ENCODE measurements at regions not wholly inside any gene's neighbourhood (a gene's known extent, or its start where the extent isn't known, plus 50 kb on each side); places are given as distances from the start of the nearest gene placed in this dataset.

DNA sequence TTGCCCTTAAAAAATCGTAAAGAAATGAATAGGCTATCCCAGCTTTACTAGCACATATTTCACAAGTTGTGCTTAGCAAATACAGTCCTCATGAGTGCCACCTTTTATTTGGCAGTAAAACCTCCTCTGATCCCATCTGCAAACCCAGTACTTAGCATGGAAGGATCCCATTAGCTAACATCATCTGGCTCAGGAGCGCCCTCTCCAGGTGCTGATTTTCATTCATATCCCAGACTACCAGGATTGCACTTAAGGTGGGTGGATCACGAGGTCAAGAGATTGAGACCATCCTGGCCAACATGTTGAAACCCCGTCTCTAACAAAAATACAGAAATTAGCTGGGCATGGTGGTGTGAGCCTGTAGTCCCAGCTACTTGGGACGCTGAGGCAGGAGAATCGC is 76.1 kb upstream of the PAX6 start:
- Histone ChIP-seq H3K27me3 (replicated peaks; ENCODE audit: control insufficient read depth, insufficient read depth, low read length) (peaks cover 24% of the 10 kb centered on the region), H3K4me1 (ENCODE audit: control insufficient read depth, insufficient read depth, low read length) (no peaks in the 10 kb centered on the region), H3K9ac (ENCODE audit: low read length) (no peak overlapping the region), H3K4me3 (ENCODE audit: low read length) (no peak overlapping the region), H3K36me3 (ENCODE audit: control insufficient read depth, insufficient read depth, low read length, severe bottlenecking) (no peaks in the 10 kb centered on the region), H3K9me3 (ENCODE audit: control insufficient read depth, low read length) (peaks cover 3% of the 10 kb centered on the region)
- no peak for DNase-seq (ENCODE audit: low read depth)

DNA sequence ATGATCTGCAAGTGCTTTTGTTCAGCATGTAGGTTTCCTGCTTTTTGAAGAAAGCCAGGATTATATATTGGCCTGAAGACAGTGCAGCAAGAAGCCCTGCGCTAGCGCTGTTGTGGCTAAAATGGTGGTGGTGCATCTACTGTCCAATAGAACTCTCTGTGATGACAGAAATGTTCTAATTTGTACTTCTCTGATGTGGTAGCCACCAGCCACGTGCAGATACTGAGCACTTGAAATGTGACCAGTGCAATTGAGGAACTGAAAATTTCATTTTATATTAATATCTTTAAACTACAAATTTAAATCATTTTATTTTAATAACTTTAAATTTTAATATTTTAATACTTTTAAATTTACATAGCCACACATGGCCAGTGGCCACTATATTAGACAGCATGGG is 73.0 kb upstream of the PAX6 start:
- no peak overlapping the region for H3K4me3 ChIP-seq (ENCODE audit: low read length)
- H3K4me1 ChIP-seq (ENCODE audit: control insufficient read depth, insufficient read depth, low read length) = no peaks in the 10 kb centered on the region
- no peaks in the 10 kb centered on the region for H3K9me3 ChIP-seq (ENCODE audit: control insufficient read depth, low read length)
- H3K27me3 ChIP-seq (replicated peaks; ENCODE audit: control insufficient read depth, insufficient read depth, low read length) = peaks cover 30% of the 10 kb centered on the region
- no peak for DNase-seq (ENCODE audit: low read depth)
- no peaks in the 10 kb centered on the region for H3K36me3 ChIP-seq (ENCODE audit: control insufficient read depth, insufficient read depth, low read length, severe bottlenecking)
- H3K9ac ChIP-seq (ENCODE audit: low read length) = no peak overlapping the region

DNA sequence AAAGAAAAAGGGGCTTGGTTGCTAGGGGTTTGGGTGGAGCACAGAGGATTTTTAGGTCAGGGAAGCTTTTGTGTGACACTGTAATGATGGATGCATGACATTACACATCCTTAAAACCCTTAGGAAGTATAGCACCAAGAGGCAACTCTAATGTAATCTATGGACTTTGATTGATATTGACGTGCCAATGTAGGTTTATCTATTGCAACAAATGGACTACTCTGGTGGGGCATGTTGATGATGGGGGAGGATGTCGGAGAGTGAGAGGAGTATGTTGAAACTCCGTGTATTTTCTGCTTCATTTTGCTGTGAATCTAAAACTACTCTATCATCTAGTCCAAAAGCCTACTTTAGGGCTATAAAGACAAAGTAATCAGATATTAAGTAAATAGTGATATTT is 72.3 kb upstream of the PAX6 start:
- H3K4me3 ChIP-seq (ENCODE audit: low read length) = no peak overlapping the region
- no peak overlapping the region for H3K9ac ChIP-seq (ENCODE audit: low read length)
- H3K9me3 ChIP-seq (ENCODE audit: control insufficient read depth, low read length) = no peaks in the 10 kb centered on the region
- H3K27me3 ChIP-seq (replicated peaks; ENCODE audit: control insufficient read depth, insufficient read depth, low read length) = peaks cover 30% of the 10 kb centered on the region
- H3K36me3 ChIP-seq (ENCODE audit: control insufficient read depth, insufficient read depth, low read length, severe bottlenecking) = no peaks in the 10 kb centered on the region
- no peaks in the 10 kb centered on the region for H3K4me1 ChIP-seq (ENCODE audit: control insufficient read depth, insufficient read depth, low read length)
- no peak for DNase-seq (ENCODE audit: low read depth)

DNA sequence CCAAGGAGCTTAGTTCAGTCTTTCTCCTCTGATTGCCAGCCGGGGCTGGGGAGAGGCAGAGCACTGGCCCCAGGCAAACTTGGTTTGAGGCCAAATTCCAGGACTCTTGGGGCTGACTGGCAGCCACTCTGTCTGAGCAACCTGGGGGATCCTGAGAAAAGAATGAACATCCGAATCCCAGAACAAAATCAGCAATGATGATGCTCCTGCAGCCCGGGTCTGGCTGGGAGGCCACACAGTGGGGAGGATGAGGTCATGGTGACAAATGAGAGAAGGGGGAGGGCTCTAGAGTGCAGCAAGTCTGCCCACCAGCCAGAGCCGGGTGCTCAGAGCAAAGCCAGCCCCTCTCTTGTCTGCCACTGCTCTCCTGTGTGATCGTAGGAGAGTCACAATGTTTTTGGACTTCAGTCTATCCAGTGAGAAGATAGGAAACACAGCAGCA is 71.8 kb upstream of the PAX6 start:
- H3K4me1 ChIP-seq (ENCODE audit: control insufficient read depth, insufficient read depth, low read length) = no peaks in the 10 kb centered on the region
- peaks cover 33% of the 10 kb centered on the region for H3K27me3 ChIP-seq (replicated peaks; ENCODE audit: control insufficient read depth, insufficient read depth, low read length)
- no peaks in the 10 kb centered on the region for H3K9me3 ChIP-seq (ENCODE audit: control insufficient read depth, low read length)
- no peak overlapping the region for H3K9ac ChIP-seq (ENCODE audit: low read length)
- no peak overlapping the region for H3K4me3 ChIP-seq (ENCODE audit: low read length)
- DNase-seq (ENCODE audit: low read depth) = no peak
- H3K36me3 ChIP-seq (ENCODE audit: control insufficient read depth, insufficient read depth, low read length, severe bottlenecking) = no peaks in the 10 kb centered on the region

DNA sequence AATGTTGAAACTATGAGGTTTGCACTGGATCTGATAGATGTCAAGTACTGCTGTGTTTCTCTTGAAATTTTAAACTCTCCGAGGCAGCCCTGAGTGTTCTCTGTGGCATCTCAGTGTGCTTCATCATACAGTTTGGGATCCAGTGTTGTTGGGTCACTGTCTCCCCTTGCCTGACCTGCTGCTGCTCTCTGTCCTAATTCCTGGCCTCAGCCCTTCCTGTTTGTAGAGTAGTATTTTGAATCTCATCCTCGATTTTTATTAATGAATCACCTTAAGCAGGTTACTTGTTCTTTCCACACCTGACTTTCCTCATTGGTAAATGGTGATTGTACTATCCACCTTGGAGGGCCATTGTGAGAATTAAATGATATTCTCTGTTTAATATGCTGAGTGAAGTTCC is 70.7 kb upstream of the PAX6 start:
- H3K36me3 ChIP-seq (ENCODE audit: control insufficient read depth, insufficient read depth, low read length, severe bottlenecking) = no peaks in the 10 kb centered on the region
- H3K4me3 ChIP-seq (ENCODE audit: low read length) = no peak overlapping the region
- no peak overlapping the region for H3K9ac ChIP-seq (ENCODE audit: low read length)
- no peaks in the 10 kb centered on the region for H3K4me1 ChIP-seq (ENCODE audit: control insufficient read depth, insufficient read depth, low read length)
- no peak for DNase-seq (ENCODE audit: low read depth)
- no peaks in the 10 kb centered on the region for H3K9me3 ChIP-seq (ENCODE audit: control insufficient read depth, low read length)
- peaks cover 33% of the 10 kb centered on the region for H3K27me3 ChIP-seq (replicated peaks; ENCODE audit: control insufficient read depth, insufficient read depth, low read length)

DNA sequence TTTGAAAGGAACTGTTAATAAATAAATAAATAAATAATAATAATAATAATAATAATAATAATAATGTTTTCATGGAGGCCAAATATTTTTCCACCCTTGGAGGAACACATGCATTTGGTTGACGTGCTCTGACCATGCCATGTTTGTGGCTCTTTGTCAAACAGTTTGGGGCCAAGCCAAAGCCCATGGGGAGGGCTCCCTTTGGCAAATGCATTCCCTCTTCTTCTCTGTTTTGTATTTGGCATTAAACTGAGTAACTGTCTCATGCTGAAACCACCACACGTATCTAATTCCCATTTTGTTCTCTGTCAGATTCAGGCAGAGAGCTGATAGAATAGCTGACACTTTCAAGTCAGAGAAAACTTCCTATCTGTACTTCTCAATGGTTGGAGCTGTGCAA is 68.6 kb upstream of the PAX6 start:
- Histone ChIP-seq H3K9me3 (ENCODE audit: control insufficient read depth, low read length) (no peaks in the 10 kb centered on the region), H3K9ac (ENCODE audit: low read length) (no peak overlapping the region), H3K4me3 (ENCODE audit: low read length) (no peak overlapping the region), H3K4me1 (ENCODE audit: control insufficient read depth, insufficient read depth, low read length) (no peaks in the 10 kb centered on the region), H3K36me3 (ENCODE audit: control insufficient read depth, insufficient read depth, low read length, severe bottlenecking) (no peaks in the 10 kb centered on the region), H3K27me3 (replicated peaks; ENCODE audit: control insufficient read depth, insufficient read depth, low read length) (peaks cover 41% of the 10 kb centered on the region)
- no peak for DNase-seq (ENCODE audit: low read depth)

DNA sequence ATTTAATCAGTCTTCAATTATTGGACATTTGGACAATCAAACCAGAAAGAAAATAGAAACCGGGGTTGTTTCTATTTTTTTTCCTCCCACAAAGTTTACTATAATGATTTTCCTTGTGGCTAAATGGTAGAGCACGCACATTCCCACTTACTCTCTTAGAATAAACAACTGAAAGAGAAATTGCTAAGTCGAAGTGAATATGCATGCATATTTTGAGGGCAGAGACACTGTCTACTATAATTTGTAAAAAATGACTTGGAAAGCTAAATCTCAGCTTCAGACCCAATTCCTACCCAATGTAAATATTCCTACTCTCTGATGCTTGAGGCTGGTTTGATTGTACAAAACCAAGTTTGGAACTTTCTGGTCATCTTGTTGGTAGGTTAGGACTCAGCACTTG is 66.7 kb upstream of the PAX6 start:
- Histone ChIP-seq H3K36me3 (ENCODE audit: control insufficient read depth, insufficient read depth, low read length, severe bottlenecking) (no peaks in the 10 kb centered on the region), H3K9me3 (ENCODE audit: control insufficient read depth, low read length) (no peaks in the 10 kb centered on the region), H3K27me3 (replicated peaks; ENCODE audit: control insufficient read depth, insufficient read depth, low read length) (peaks cover 48% of the 10 kb centered on the region), H3K4me3 (ENCODE audit: low read length) (no peak overlapping the region), H3K9ac (ENCODE audit: low read length) (no peak overlapping the region), H3K4me1 (ENCODE audit: control insufficient read depth, insufficient read depth, low read length) (no peaks in the 10 kb centered on the region)
- no peak for DNase-seq (ENCODE audit: low read depth)

DNA sequence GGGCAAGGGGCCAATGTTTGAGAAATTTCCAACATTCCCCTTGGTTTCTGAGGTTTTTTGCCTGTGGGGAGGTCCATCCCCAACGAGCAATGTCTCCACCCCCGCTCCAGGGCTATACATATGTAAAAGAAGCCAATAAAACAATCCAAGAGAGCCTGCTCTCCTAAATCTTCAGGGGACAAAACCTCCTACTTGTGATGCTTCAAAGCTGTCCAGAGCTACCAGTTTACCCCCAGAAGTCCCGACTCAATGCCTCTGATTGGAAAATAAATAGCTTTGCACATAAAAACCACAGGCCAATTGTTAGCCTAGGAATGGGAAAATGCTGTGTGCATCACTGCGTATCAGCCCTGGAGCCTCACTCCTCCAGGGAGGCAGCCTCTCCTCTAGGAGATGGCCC is 66.0 kb upstream of the PAX6 start:
- Histone ChIP-seq H3K4me1 (ENCODE audit: control insufficient read depth, insufficient read depth, low read length) (no peaks in the 10 kb centered on the region), H3K4me3 (ENCODE audit: low read length) (no peak overlapping the region), H3K27me3 (replicated peaks; ENCODE audit: control insufficient read depth, insufficient read depth, low read length) (peaks cover 40% of the 10 kb centered on the region), H3K9me3 (ENCODE audit: control insufficient read depth, low read length) (no peaks in the 10 kb centered on the region), H3K9ac (ENCODE audit: low read length) (no peak overlapping the region), H3K36me3 (ENCODE audit: control insufficient read depth, insufficient read depth, low read length, severe bottlenecking) (no peaks in the 10 kb centered on the region)
- DNase-seq (ENCODE audit: low read depth) = no peak

DNA sequence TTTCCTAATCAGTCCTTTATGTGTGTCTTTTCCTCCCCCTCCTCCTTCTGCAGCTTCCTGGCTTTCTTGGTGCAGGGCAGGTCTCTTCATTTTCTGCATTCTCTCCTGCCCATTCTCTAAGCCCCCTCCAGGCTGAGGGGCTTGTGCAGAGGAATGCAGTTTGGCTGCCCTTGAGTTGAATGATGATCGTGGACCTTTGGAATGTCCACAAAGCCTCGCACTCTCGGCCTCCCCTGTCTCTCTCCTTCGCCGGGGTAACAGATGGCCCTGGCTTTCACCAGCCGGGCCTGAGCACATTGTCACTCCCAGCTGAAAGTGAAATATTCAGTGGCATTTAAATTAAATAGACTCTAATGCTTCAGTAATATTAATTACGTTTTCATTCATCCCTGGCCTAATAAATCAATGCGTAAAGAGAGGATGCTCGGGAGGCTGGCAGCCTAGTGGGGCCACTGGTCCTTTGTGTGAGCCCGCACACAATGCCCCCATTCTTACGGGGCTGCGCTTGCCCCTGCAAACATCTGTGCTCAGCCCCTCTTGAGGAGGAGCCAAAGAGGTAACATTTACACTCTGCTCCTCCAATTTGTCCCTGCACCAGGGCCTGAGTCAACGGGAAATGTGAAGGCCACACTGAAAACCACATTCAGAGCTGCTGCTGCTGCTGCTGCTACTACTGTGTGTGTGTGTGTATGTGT is 64.9 kb upstream of the PAX6 start:
- DNase-seq (ENCODE audit: low read depth) = no peak
- peaks cover 46% of the 10 kb centered on the region for H3K27me3 ChIP-seq (replicated peaks; ENCODE audit: control insufficient read depth, insufficient read depth, low read length)
- no peaks in the 10 kb centered on the region for H3K36me3 ChIP-seq (ENCODE audit: control insufficient read depth, insufficient read depth, low read length, severe bottlenecking)
- H3K9ac ChIP-seq (ENCODE audit: low read length) = no peak overlapping the region
- no peaks in the 10 kb centered on the region for H3K9me3 ChIP-seq (ENCODE audit: control insufficient read depth, low read length)
- no peaks in the 10 kb centered on the region for H3K4me1 ChIP-seq (ENCODE audit: control insufficient read depth, insufficient read depth, low read length)
- no peak overlapping the region for H3K4me3 ChIP-seq (ENCODE audit: low read length)

DNA sequence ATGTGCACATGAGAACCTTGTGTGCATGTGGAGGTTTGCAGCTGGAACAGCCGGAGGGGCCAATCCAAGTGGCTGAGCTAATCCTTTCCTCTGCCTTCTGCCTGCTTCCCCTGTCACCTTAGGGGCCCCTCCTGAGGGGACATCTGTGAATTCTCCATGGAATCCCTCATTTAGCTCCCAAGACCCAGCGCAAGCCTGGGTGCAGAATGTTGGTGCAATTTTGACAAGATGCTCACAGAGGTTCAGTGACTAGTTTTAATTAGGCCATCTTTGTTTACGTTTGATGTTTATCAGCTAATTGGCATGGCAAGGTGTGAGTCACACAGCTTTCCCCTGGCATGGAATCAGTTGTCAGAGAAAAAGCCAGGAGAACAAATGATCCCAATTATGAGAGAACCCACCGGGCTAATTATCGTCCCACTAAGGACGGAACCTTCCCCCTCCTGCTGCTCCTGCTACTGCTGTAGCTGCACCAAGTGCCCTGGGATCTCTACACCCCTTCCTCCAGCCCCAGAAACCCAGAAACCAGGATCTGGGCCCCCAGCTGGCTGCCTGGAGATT is 63.6 kb upstream of the PAX6 start:
- H3K9ac ChIP-seq (ENCODE audit: low read length) = no peak overlapping the region
- H3K4me1 ChIP-seq (ENCODE audit: control insufficient read depth, insufficient read depth, low read length) = no peaks in the 10 kb centered on the region
- H3K27me3 ChIP-seq (replicated peaks; ENCODE audit: control insufficient read depth, insufficient read depth, low read length) = peaks cover 56% of the 10 kb centered on the region
- H3K4me3 ChIP-seq (ENCODE audit: low read length) = no peak overlapping the region
- no peaks in the 10 kb centered on the region for H3K9me3 ChIP-seq (ENCODE audit: control insufficient read depth, low read length)
- no peaks in the 10 kb centered on the region for H3K36me3 ChIP-seq (ENCODE audit: control insufficient read depth, insufficient read depth, low read length, severe bottlenecking)
- DNase-seq (ENCODE audit: low read depth) = no peak

DNA sequence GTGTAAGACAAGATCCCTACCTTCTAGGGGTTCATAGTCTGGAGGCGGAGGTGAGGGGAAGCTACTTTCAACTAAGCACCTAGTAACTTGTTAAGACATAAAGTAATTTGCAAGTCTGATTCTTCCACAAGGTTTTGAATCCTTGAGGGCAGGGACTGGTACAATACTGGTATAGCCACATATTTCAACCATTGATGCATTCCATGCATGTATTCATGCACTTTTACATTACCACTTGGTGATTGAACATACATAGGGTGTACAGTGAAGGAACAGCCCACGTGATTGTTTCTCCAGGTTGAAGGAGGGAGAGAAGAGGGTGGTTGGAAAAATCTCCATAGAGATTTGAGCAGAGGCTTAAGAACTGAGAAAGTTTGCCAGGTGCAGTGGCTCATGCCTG is 62.0 kb upstream of the PAX6 start:
- no peak for DNase-seq (ENCODE audit: low read depth)
- peaks cover 61% of the 10 kb centered on the region for H3K27me3 ChIP-seq (replicated peaks; ENCODE audit: control insufficient read depth, insufficient read depth, low read length)
- no peaks in the 10 kb centered on the region for H3K9me3 ChIP-seq (ENCODE audit: control insufficient read depth, low read length)
- H3K36me3 ChIP-seq (ENCODE audit: control insufficient read depth, insufficient read depth, low read length, severe bottlenecking) = no peaks in the 10 kb centered on the region
- no peak overlapping the region for H3K4me3 ChIP-seq (ENCODE audit: low read length)
- no peak overlapping the region for H3K9ac ChIP-seq (ENCODE audit: low read length)
- H3K4me1 ChIP-seq (ENCODE audit: control insufficient read depth, insufficient read depth, low read length) = no peaks in the 10 kb centered on the region

DNA sequence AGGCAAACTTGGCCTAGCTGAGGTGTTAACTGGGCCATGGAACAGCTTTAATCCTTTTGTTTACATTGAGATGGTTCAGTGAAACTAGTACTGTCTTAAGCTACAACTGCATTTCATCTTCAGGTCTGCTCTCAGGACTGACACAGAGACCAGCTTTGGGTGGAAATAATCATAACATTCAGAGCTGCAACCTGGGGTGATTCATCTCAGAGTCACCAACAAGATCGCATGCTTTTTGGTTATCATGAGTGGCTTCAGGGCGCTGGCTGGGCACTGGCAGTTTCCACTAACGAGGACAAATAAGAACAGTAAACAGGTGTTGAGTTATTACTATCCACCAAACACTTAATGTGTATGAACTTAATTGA is 60.9 kb upstream of the PAX6 start:
- Histone ChIP-seq H3K4me3 (ENCODE audit: low read length) (no peak overlapping the region), H3K27me3 (replicated peaks; ENCODE audit: control insufficient read depth, insufficient read depth, low read length) (peaks cover 58% of the 10 kb centered on the region), H3K9ac (ENCODE audit: low read length) (no peak overlapping the region), H3K4me1 (ENCODE audit: control insufficient read depth, insufficient read depth, low read length) (no peaks in the 10 kb centered on the region), H3K36me3 (ENCODE audit: control insufficient read depth, insufficient read depth, low read length, severe bottlenecking) (no peaks in the 10 kb centered on the region), H3K9me3 (ENCODE audit: control insufficient read depth, low read length) (peaks cover 1% of the 10 kb centered on the region)
- no peak for DNase-seq (ENCODE audit: low read depth)
